SU-DHL-6 (cell line): ENCODE measurements at regions not wholly inside any gene's neighbourhood (a gene's known extent, or its start where the extent isn't known, plus 50 kb on each side); places are given as distances from the start of the nearest gene placed in this dataset.

Source experiments
- EZH2phosphoT487 ChIP-seq: fragments of 200-600 bp; sonication (generic), shearing (Covaris generic); conservative IDR thresholded peaks from 2 replicates; pipeline ENCODE4 v1.6.1; 2018; ENCODE audit warnings: mild to moderate bottlenecking, antibody characterized with exemption, low read length, moderate library complexity, mixed read lengths
- TF ChIP-seq, protein P1 (sequence below): fragments of 200-600 bp; sonication (generic); IDR thresholded peaks from one replicate; pipeline ENCODE4 v1.5.1; 2017; ENCODE audit warnings: antibody characterized with exemption, mild to moderate bottlenecking, low read length, moderate library complexity; ENCODE audit not compliant: insufficient read depth, poor library complexity, severe bottlenecking

DNA sequence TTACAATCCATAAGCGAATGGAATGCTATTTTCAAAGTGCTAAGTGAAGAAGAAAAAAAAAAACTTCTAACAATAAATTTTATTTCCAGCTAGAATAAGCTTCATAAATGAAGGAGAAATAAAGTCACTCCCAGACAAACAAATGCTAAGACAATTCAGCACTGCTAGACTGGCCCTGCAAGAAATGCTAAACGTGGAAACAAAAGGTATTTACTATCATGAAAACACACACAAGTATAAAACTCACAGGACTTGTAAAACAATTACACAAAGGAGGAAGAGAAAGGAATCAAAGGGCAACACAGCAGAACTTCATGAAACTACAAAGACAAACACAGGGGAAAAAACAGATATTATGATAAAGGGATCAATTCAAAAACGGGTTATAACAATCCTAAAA lies 85.8 kb upstream of the NELL2 start:
- TF ChIP-seq, protein P1, sequence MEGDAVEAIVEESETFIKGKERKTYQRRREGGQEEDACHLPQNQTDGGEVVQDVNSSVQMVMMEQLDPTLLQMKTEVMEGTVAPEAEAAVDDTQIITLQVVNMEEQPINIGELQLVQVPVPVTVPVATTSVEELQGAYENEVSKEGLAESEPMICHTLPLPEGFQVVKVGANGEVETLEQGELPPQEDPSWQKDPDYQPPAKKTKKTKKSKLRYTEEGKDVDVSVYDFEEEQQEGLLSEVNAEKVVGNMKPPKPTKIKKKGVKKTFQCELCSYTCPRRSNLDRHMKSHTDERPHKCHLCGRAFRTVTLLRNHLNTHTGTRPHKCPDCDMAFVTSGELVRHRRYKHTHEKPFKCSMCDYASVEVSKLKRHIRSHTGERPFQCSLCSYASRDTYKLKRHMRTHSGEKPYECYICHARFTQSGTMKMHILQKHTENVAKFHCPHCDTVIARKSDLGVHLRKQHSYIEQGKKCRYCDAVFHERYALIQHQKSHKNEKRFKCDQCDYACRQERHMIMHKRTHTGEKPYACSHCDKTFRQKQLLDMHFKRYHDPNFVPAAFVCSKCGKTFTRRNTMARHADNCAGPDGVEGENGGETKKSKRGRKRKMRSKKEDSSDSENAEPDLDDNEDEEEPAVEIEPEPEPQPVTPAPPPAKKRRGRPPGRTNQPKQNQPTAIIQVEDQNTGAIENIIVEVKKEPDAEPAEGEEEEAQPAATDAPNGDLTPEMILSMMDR: no peak
- TF ChIP-seq EZH2phosphoT487: no peak
